SHP77 (cell line): ENCODE measurements at regions not wholly inside any gene's neighbourhood (a gene's known extent, or its start where the extent isn't known, plus 50 kb on each side); places are given as distances from the start of the nearest gene placed in this dataset.
"Not testable (repeated sequence)": the region's sequence is repeated elsewhere in the genome, so short reads cannot be mapped to it uniquely, and the experiment has no call there.

ENCODE experiments used
- DNase-seq, 2 experiments: peaks; one replicate each; lab custom pipeline; 2025; lab: John Stamatoyannopoulos, UW

GRCh38 chr6:4491501-4492260, 284.5 kb upstream of the CDYL start:
- DNase-seq, result no peak

GRCh38 chr6:4489538-4489937, 286.7 kb upstream of the CDYL start:
- DNase-seq, result no peak

- no peak for DNase-seq
These were observed 287.8 kb upstream of the CDYL start for GRCh38 chr6:4488389-4488788.

- DNase-seq, result no peak
These were observed 288.7 kb upstream of the CDYL start for GRCh38 chr6:4487538-4487937.

- DNase-seq, result no peak
These were observed 289.5 kb upstream of the CDYL start for GRCh38 chr6:4486568-4487315.

- DNase-seq, result no peak
These were observed 290.5 kb upstream of the CDYL start for GRCh38 chr6:4485735-4486134.

- no peak for DNase-seq
These were observed 293.7 kb upstream of the CDYL start for GRCh38 chr6:4482461-4482860.

GRCh38 chr6:4480788-4481735, 295.1 kb upstream of the CDYL start:
- no peak for DNase-seq

- no peak for DNase-seq
These were observed 298.1 kb upstream of the CDYL start for GRCh38 chr6:4478098-4478497.

GRCh38 chr6:4474810-4475209, 301.4 kb upstream of the CDYL start:
- no peak for DNase-seq

- DNase-seq, result no peak
These were observed 303.1 kb upstream of the CDYL start for GRCh38 chr6:4472969-4473642.

GRCh38 chr6:4472222-4472621, 304.0 kb upstream of the CDYL start:
- no peak for DNase-seq

- DNase-seq, result not testable (repeated sequence)
These were observed 304.7 kb upstream of the CDYL start for GRCh38 chr6:4471515-4471914.

GRCh38 chr6:4470698-4471210, 305.4 kb upstream of the CDYL start:
- no peak for DNase-seq

- peak; percentile 8 to 51 for DNase-seq
These were observed 309.3 kb upstream of the CDYL start for GRCh38 chr6:4466769-4467480.

GRCh38 chr6:4466261-4466660, 309.9 kb upstream of the CDYL start:
- no peak for DNase-seq

- DNase-seq, result no peak
These were observed 311.6 kb upstream of the CDYL start for GRCh38 chr6:4464638-4465037.

GRCh38 chr6:4463236-4463635, 313.0 kb upstream of the CDYL start:
- no peak for DNase-seq

- DNase-seq, result no peak
These were observed 315.4 kb upstream of the CDYL start for GRCh38 chr6:4460586-4461475.

- no peak for DNase-seq
These were observed 316.2 kb upstream of the CDYL start for GRCh38 chr6:4459996-4460395.
